ENCODE measurements at regions not wholly inside any gene's neighbourhood (a gene's known extent, or its start where the extent isn't known, plus 50 kb on each side); places are given as distances from the start of the nearest gene placed in this dataset.
A peak's percentile ranks its signal among the peaks of the same experiment; 100 is the strongest.

DNA sequence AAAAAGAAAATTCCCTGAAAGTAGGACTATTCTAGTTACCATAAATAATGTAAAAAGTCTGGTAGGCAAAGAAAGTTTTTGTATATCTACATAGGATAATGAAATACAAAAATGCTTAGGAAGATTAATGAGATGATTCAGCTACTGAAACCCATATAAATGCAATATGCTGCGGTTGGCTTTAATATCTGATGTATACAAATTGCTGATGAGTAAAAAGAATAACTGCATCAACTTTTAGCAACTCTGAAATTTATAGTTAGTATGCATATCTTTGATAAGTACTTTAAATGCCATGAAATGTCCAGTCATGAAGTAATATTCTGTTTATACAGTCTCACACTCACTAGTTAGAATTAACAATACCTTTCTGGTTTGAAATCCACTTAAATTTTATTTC lies 404.8 kb downstream of the TLL1 start:
- TF ChIP-seq POLR2AphosphoS5 (IDR thresholded peaks at IDR 0.05; ENCODE audit: borderline replicate concordance, low read depth, low read length) (no peak; the same call in 1 of the 2 replicates), EZH2 (IDR thresholded peaks at IDR 0.05) (no peak), FOXP2 (optimal IDR thresholded peaks at IDR 0.05; ENCODE audit: control extremely low read depth, extremely low read length, insufficient read depth) (no peak)

DNA sequence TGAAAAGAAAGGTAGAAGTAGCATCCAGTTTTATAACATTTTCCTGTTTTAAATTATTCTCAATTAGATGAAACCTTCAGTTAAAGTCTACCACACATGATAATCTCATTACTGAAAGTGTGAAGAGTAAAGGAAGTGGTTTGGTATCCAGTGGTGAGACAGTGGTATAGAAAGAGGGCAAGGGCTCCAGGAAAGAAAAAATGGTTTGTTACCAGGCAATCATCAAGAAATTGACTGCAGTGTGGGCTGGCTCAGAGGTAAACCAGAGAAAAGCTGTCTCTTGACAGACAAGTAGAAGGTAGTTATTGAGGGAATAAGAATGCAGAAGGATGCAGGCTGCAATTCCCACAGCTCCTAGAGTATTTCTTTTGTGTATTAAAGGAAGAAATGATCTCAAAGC lies 406.2 kb downstream of the TLL1 start:
- H3K9ac ChIP-seq (ENCODE audit: insufficient read length), result no peak overlapping the region
- no peaks in the 10 kb centered on the region for H3K9me3 ChIP-seq (ENCODE audit: low read depth, low read length)
- H3K4me3 ChIP-seq, result no peak overlapping the region
- no peaks in the 10 kb centered on the region for H3K36me3 ChIP-seq (ENCODE audit: insufficient read depth, low read length)
- TF ChIP-seq POLR2AphosphoS5 (IDR thresholded peaks at IDR 0.05; ENCODE audit: borderline replicate concordance, low read depth, low read length) (no peak), EZH2 (IDR thresholded peaks at IDR 0.05) (no peak), FOXP2 (optimal IDR thresholded peaks at IDR 0.05; ENCODE audit: control extremely low read depth, extremely low read length, insufficient read depth) (no peak)
- DNase-seq (ENCODE audit: low read depth, low spot score), result peak; percentile 16
- no peak overlapping the region for H3K27ac ChIP-seq

More for the DNA sequence above, 404.8 kb downstream of the TLL1 start:
- H3K9ac ChIP-seq (ENCODE audit: insufficient read length), result no peak overlapping the region
- no peak overlapping the region for H3K27ac ChIP-seq
- H3K9me3 ChIP-seq (ENCODE audit: low read depth, low read length), result no peaks in the 10 kb centered on the region
- peak; percentile 44 for DNase-seq (ENCODE audit: low read depth, low spot score)
- peak overlapping the region; percentile 18; the same call in 1 of the 2 replicates for H3K4me3 ChIP-seq
- no peaks in the 10 kb centered on the region for H3K36me3 ChIP-seq (ENCODE audit: insufficient read depth, low read length)

DNA sequence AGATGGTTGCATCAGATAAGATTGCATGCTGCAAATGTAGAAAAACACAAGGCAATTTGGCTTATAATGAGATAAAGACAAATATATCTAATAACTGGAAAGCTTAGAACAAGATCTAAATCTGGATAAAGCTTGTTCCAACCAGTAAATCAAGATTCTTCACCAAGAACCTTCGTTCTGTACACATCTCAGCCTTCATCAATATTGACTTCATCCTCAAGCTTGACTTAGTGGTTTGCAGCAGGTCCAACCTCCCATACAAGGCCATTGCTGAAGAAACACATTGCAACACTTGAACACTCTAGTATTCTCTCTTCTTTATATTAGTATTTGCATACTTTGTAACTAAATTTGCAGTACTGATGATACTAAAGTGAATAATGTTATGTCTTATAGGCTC lies 407.6 kb downstream of the TLL1 start:
- no peak for DNase-seq (ENCODE audit: low read depth, low spot score)
- Histone ChIP-seq H3K4me3 (no peak overlapping the region), H3K36me3 (ENCODE audit: insufficient read depth, low read length) (no peaks in the 10 kb centered on the region), H3K9me3 (ENCODE audit: low read depth, low read length) (no peaks in the 10 kb centered on the region), H3K27ac (no peak overlapping the region), H3K9ac (ENCODE audit: insufficient read length) (no peak overlapping the region)
- no peak for TF ChIP-seq EZH2 (IDR thresholded peaks at IDR 0.05)

DNA sequence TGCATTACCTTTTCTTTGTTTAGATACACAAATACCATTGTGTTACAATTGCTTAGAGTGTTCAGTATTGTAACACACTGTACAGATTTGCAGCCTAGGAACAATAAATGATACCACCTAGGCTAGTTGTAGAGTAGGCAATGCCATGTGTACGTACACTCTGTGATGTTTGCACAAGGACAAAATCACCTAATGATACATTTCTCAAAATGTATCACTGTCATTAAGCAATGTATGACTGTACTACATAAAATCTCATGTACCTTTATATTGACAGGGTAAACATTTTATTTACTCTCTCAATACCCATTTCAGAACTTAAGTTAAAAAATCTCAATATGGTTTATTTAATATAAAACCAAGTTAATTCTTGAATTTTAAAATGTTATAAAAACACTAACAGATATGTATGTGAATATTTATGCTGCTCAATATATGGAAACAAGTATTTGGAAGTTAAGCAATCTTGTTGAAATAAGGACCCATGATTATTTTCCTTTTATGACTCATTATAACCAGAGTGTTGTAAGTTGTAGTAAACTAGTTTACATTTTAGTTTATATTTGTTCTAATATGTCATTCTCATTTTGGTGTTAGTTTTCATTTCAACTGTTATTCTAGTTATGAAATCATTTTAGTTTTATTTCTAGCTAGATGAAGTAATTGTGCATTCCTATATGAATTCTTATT lies 409.2 kb downstream of the TLL1 start:
- H3K4me3 ChIP-seq, result no peak overlapping the region
- no peak for DNase-seq (ENCODE audit: low read depth, low spot score)
- no peaks in the 10 kb centered on the region for H3K9me3 ChIP-seq (ENCODE audit: low read depth, low read length)
- H3K9ac ChIP-seq (ENCODE audit: insufficient read length), result no peak overlapping the region
- no peak for TF ChIP-seq FOXP2 (optimal IDR thresholded peaks at IDR 0.05; ENCODE audit: control extremely low read depth, extremely low read length, insufficient read depth)
- TF ChIP-seq POLR2AphosphoS5 (IDR thresholded peaks at IDR 0.05; ENCODE audit: borderline replicate concordance, low read depth, low read length), result no peak
- no peak for TF ChIP-seq EZH2 (IDR thresholded peaks at IDR 0.05)
- no peaks in the 10 kb centered on the region for H3K36me3 ChIP-seq (ENCODE audit: insufficient read depth, low read length)
- H3K27ac ChIP-seq, result no peak overlapping the region

DNA sequence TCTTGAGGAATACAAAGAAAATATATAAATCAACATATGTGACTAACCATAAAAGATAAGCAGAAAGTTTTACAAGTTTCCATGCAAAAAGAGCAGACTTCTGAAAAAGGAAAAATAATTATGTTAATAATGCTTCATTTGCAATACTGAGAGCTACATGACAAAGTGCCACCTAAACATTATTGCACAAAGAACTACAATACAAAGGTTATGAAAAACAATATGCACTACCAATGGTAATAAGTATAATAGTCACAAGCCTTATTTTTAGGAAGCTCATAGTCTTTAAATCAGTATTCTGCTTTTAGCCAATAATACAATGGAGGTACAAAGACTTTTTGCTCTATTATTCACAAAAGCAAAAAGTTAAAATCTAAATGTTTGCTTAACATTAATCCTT lies 411.2 kb downstream of the TLL1 start:
- Histone ChIP-seq H3K36me3 (ENCODE audit: insufficient read depth, low read length) (no peaks in the 10 kb centered on the region), H3K27ac (no peak overlapping the region), H3K9me3 (ENCODE audit: low read depth, low read length) (no peaks in the 10 kb centered on the region), H3K9ac (ENCODE audit: insufficient read length) (no peak overlapping the region), H3K4me3 (no peak overlapping the region)
- no peak for DNase-seq (ENCODE audit: low read depth, low spot score)
- no peak for TF ChIP-seq POLR2AphosphoS5 (IDR thresholded peaks at IDR 0.05; ENCODE audit: borderline replicate concordance, low read depth, low read length)
- no peak for TF ChIP-seq FOXP2 (optimal IDR thresholded peaks at IDR 0.05; ENCODE audit: control extremely low read depth, extremely low read length, insufficient read depth)
- TF ChIP-seq EZH2 (IDR thresholded peaks at IDR 0.05), result no peak

DNA sequence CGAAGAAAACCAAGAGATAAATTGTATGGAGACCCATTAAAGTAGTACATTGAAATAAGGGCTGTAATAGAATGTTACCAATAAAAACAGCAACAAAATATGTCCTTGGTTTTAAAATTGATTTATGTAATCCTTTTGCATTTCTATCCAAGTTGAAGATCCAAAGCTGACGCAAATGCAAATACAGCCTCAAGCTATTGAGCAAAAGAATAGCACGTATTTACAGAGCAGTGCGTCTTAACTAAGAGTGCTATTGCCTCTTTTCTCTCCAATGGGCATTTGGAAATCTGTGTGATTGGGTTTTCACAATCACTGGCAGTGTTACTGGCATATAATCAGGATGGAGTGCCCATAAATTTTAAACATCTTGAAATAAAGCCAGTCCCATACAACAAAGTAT lies 417.4 kb downstream of the TLL1 start:
- DNase-seq (ENCODE audit: low read depth, low spot score), result no peak
- Histone ChIP-seq H3K4me3 (no peak overlapping the region), H3K36me3 (ENCODE audit: insufficient read depth, low read length) (no peaks in the 10 kb centered on the region), H3K27ac (no peak overlapping the region), H3K9ac (ENCODE audit: insufficient read length) (no peak overlapping the region), H3K9me3 (ENCODE audit: low read depth, low read length) (no peaks in the 10 kb centered on the region)
- TF ChIP-seq EZH2 (IDR thresholded peaks at IDR 0.05) (no peak), POLR2AphosphoS5 (IDR thresholded peaks at IDR 0.05; ENCODE audit: borderline replicate concordance, low read depth, low read length) (no peak), FOXP2 (optimal IDR thresholded peaks at IDR 0.05; ENCODE audit: control extremely low read depth, extremely low read length, insufficient read depth) (no peak)

DNA sequence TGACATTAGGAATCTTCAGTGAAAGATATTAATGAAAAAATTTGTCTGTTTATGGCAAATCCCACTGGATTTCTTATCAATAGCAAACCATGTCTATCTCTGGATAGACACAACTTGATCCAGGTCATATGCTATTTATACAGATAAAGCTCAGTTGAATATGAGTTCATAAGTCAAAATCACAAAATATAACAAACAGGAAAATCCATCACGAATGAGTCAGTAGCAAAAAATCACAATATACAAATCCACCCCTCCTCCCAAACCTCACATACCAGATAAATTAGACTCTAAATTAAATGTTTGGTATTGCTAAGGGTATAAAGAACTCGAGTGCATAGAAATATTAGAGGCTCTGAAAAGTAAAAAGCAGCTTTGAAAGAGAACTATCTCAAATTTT lies 420.5 kb downstream of the TLL1 start:
- H3K9ac ChIP-seq (ENCODE audit: insufficient read length), result no peak overlapping the region
- DNase-seq (ENCODE audit: low read depth, low spot score), result no peak
- no peak for TF ChIP-seq FOXP2 (optimal IDR thresholded peaks at IDR 0.05; ENCODE audit: control extremely low read depth, extremely low read length, insufficient read depth)
- no peak for TF ChIP-seq EZH2 (IDR thresholded peaks at IDR 0.05)
- no peak for TF ChIP-seq POLR2AphosphoS5 (IDR thresholded peaks at IDR 0.05; ENCODE audit: borderline replicate concordance, low read depth, low read length)
- no peak overlapping the region for H3K27ac ChIP-seq
- no peaks in the 10 kb centered on the region for H3K36me3 ChIP-seq (ENCODE audit: insufficient read depth, low read length)
- H3K4me3 ChIP-seq, result no peak overlapping the region
- H3K9me3 ChIP-seq (ENCODE audit: low read depth, low read length), result no peaks in the 10 kb centered on the region

DNA sequence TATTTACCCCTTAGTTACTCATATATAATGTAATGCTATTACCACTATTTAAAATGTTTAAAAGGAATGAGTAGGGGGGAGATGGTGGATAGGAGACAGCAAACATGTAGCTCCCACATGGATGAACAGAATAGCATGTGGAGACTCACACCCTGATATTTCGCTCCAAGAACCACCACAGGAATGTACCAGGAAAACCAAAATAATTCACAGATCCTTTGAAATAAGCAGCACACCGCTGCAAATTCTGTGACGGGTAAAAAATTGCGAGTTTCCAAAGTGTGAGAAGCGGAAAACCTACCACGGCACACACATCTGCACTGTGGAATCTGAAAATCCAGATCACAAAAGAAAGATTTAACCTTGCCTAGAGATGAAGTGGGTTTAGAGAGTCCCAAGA lies 428.2 kb downstream of the TLL1 start:
- H3K4me3 ChIP-seq, result no peak overlapping the region
- H3K27ac ChIP-seq, result no peak overlapping the region
- no peak overlapping the region for H3K9ac ChIP-seq (ENCODE audit: insufficient read length)
- no peaks in the 10 kb centered on the region for H3K36me3 ChIP-seq (ENCODE audit: insufficient read depth, low read length)
- TF ChIP-seq POLR2AphosphoS5 (IDR thresholded peaks at IDR 0.05; ENCODE audit: borderline replicate concordance, low read depth, low read length), result no peak
- no peak for TF ChIP-seq FOXP2 (optimal IDR thresholded peaks at IDR 0.05; ENCODE audit: control extremely low read depth, extremely low read length, insufficient read depth)
- TF ChIP-seq EZH2 (IDR thresholded peaks at IDR 0.05), result no peak
- H3K9me3 ChIP-seq (ENCODE audit: low read depth, low read length), result no peaks in the 10 kb centered on the region
- no peak for DNase-seq (ENCODE audit: low read depth, low spot score)

DNA sequence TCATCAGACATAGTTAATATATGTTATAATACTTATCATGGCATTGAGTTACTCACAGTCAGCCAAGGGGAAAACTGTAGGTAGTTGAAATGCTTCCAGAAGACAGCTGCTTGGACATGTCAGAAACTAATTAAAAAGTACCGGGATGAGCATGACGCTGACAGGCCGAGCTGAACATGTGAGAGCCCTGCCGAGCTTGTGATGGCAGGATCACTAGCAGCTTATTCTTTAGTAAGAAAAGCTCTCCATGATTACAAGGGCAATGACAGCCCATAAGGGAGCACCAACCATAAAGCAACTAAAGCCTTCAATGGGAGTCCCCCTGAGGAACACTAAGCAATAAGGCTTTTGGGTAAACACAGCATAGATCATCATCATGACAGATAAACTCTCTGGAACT lies 435.6 kb downstream of the TLL1 start:
- H3K9me3 ChIP-seq (ENCODE audit: low read depth, low read length), result no peaks in the 10 kb centered on the region
- H3K4me3 ChIP-seq, result no peak overlapping the region
- TF ChIP-seq FOXP2 (optimal IDR thresholded peaks at IDR 0.05; ENCODE audit: control extremely low read depth, extremely low read length, insufficient read depth) (no peak), EZH2 (IDR thresholded peaks at IDR 0.05) (no peak), POLR2AphosphoS5 (IDR thresholded peaks at IDR 0.05; ENCODE audit: borderline replicate concordance, low read depth, low read length) (no peak)
- no peaks in the 10 kb centered on the region for H3K36me3 ChIP-seq (ENCODE audit: insufficient read depth, low read length)
- DNase-seq (ENCODE audit: low read depth, low spot score), result no peak
- no peak overlapping the region for H3K9ac ChIP-seq (ENCODE audit: insufficient read length)
- no peak overlapping the region for H3K27ac ChIP-seq
